NCI-H510A treated with DMSO at 0.1 percent for 48 hours (cell line): ENCODE measurements at regions not wholly inside any gene's neighbourhood (a gene's known extent, or its start where the extent isn't known, plus 50 kb on each side); places are given as distances from the start of the nearest gene placed in this dataset.

Source experiments
- DNase-seq: peaks from one replicate; lab custom pipeline; 2025; lab: John Stamatoyannopoulos, UW

DNA sequence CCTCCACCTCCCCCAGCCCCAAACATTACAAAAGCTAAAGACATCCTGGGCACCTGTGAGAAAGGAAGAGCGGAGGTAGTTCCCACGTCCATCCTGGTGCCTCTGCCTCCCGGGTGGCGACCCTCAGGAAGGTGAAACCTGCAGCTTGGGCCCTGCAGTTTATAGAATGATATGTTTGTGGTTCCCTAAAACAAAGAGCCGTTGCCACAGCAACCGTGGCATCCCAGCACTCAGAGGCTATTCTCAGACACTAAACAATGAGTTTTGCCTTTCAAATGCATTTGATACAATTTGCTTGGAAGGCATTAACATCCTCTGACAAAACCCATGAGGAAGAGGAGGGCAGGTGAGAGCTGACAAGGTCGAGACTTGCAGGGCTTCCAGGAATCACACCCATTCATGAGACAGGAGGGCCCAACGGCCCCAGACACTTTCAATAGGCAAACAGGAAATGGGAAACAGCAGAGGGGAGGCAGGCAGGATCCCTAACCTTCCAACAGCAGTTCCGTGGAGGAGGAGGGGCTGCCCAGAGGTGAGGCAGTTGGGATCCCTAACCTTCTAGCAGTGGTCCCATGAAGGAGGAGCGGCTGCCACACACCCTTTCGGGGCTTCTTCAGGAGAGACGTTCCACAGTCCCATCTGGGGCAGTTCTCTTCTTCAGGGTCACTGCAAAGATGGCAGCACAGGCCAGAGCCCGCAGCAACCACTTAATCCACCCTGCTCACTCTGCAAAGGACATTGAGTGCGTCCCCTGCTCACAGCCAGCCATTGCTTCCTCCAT lies 379.2 kb downstream of the SHANK2 start:
- peak; percentile 30 for DNase-seq

- no peak for DNase-seq
Measured at GRCh38 chr11:70873736-70874412, 378.5 kb downstream of the SHANK2 start.

DNA sequence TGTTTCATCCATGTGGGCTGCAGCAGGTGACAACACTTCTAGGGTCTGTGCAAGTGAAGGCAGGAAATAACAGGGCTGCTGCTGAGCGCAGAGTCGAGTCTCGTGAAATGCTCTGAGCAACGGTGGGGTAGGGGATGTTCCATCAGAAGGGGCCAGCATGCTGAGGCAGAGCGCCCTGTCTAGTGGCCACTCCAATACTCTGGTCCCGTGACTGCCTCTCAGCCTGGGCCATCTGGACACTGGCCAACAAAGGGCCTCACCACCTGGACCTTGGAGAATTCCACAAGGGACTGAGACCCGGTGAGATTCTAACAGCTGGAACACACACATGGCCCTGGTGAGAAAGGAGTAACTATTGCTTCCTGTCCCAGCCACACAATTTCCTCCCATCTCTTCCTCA lies 375.7 kb downstream of the SHANK2 start:
- peak; percentile 57 for DNase-seq

DNA sequence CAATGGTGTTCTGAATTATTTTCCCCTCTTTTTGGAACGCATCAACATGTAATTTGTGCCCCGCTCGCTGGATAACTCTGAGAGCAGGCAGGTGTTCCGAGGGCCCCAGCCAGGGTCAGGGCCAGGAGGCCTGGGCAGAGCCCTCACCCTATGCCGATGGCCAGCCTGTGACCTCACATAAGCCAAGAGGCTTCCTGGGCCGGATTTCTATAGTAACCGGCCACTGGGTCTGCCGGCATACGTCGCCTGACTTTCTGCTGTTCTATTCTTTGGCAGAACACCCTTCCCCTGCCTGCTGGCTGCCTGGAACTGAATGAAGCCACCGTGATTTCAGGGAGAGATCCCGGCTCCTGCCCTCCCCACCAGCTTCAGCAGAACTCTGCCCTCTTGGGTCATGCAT lies 375.2 kb downstream of the SHANK2 start:
- DNase-seq: peak; percentile 57

DNA sequence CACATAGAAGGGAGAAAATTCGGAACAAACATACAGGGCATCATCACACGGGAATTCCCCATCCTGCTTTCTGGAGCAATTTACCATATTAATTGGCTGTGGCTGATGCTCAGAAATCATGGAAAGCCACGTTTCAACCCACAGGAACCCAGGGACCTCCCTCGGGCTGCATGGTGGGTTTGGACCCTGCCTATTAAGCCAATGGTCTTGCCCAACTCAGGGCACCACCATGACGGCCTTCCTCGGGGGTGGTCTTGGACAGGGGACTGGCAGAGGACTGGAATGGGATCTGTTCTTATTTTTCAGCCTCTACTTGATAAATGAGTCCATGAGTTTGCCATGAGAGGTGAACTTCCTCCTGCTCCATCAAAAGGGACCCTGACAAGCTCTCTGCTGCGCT lies 374.0 kb downstream of the SHANK2 start:
- DNase-seq: no peak

- DNase-seq: no peak
Measured at GRCh38 chr11:70879601-70880285, 372.6 kb downstream of the SHANK2 start.

GRCh38 chr11:70880416-70880815 lies 372.0 kb downstream of the SHANK2 start:
- no peak for DNase-seq

- DNase-seq: no peak
Measured at GRCh38 chr11:70881948-70882715, 370.2 kb downstream of the SHANK2 start.

- peak; percentile 18 for DNase-seq
Measured at GRCh38 chr11:70882716-70883085, 369.7 kb downstream of the SHANK2 start.

GRCh38 chr11:70883323-70883940 lies 368.9 kb downstream of the SHANK2 start:
- no peak for DNase-seq

DNA sequence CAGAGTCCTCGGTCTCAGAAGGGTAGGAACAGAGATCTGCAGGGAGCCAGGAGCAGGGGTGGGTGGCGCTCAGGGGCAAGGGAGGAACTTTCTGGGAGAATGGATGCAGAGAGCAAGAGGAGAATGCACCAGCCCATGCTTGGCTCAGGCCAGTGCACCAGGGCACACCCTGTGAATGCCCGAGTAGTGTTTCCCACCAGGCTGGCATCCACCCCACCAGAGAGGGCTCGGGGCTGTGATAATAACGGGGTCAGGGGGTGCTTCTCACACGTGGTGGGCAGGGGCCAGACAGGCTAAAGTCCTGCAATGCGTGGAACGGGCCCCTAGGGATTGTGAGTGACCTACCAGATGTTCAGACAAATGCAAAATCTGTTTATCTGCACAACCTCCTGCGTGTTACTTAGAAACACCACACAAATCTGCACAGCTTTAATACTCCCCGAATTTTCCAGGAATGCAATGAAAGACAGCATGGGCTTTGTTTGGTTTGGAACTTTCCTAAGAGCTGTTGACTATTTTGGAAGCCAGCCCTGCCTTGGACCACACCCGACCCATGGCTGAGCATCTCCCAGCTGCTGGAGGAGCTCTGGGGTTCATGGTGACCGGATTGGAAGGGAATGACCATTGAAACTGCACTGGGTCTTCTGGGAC lies 368.3 kb downstream of the SHANK2 start:
- no peak for DNase-seq

DNA sequence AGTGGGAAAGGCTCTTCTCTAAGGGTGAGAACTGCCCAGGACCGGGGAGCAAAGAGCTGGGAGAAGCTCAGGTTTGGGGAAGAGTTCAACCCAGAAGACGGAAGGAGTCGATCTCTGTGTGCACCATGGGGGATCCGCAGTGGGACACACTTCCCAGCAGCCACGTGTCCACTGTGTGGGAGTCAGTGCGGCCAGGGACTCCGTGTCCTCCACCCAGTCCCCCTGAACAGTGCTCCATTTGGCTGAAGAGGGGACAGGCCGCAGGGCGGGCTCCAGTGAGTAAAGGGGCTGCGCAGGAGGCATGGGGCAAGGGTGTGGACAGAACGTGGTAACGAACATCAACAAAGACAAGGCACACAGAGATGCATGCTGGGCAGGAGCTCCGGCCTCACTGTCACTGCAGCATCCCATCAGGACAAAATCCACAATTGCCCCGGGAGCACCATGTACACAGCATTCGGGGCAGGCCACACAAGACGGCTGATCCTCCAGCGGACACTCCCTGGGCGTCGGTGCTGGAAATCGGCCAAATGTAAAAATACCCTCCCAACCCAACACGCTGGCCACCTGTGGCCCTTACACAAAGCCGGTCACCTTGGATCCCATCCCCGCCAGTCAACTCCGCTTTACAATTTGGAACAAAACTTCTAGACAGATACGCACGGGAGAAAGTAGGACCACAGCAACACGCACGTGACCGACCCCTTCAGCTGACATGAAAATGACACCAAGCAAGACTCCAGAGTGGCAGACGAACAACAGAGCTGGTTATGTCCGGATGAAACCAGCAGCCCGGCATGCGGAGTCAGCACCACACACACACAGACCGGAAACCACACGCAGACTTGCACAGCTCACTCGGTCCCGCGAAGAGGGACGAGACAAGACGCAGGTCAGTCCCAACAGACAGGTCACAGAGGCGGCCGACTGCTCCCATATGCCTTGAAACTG lies 366.8 kb downstream of the SHANK2 start:
- DNase-seq: peak; percentile 54

DNA sequence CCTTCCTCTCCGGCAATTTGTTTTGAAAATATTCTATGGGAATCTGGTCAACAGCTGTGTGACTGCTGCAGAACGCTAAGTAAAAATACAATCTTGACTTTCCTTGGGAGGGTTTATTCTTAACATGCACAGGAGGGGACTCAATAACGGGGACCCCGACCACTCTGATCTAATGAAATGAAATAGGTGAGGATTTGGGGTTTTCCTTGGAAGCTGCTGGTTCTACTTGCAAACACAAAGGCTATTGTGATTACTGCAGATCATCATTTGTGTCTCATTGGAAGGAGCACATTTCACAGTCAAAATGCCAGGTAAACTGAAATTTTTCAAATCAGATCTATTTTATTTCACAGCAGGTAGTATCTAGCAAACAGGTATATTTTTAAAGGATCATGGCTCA lies 366.1 kb downstream of the SHANK2 start:
- no peak for DNase-seq

DNA sequence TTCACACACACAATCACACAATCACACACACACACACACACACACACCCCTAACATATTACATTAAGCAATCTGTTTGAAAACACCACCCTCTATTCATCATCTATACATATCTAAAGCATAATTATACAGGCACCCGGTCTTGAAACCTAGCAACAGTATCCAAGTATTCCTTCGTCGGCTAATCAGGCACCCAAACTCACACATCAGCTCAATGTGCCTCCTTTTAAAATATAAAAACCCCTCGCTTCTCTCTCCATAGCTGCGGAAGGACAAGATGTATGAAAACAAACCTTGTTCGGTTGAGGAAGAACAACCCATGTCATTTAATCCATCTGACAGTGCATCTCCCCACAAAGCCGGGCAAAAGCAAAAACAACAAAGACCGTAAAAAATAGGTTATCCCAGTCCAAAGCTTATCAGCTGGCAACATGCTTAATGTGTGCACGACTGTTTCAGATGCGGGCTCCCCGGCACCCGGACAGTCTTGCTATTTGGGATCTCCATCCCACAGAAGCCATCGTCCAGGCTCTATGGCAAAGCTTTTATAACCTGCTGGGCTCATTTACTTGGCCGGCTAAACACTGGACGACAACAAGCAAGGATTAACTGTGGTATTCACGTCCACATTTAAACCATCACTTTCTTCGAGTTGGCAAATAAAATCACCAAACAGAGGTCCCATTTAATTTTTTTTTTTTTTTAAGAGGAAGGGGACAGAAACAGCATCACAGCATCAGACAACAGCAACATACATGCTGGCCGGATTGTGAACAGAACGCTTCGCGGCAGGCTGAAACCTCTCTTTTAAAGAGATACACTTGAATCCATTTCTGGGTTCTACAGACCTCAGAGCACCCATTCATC lies 365.5 kb downstream of the SHANK2 start:
- no peak for DNase-seq

- no peak for DNase-seq
Measured at GRCh38 chr11:70887542-70887827, 364.9 kb downstream of the SHANK2 start.

DNA sequence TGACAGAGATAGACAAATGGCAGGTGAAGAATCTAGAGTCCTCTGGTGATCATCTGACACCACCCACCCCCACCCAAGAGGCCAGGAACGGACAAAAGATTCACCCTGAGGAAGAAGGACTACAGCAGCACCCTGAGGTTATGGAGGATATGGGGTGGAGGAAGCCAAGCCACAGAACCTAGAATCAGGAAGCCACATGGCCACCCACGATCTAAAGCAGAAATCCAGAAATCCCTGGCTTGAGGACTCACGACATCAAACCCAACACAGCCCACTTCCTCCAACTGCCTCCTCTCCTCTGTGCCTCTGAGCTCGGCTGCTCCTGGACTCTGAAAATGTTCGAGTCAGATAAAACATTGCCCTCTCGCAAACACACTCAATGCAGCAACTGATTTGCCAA lies 364.3 kb downstream of the SHANK2 start:
- DNase-seq: no peak

DNA sequence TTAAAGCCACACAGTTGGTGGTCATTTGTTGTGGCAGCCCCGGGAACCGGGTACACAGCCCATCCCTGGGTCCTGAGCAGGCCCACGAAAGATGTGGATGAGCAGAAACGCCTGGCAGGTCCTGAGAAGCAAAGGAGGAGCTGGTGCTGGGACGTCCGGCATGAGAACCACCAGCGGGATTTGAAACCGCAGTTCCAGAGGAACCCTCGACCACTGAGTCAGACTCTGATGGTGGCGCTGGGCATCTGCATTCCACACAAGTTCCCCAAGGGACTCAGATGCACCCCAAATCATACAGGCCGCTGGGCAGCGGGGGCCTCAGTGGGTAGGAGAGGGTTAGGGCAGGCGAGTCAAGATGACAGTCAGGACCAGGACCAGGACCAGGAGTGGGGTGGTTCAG lies 363.0 kb downstream of the SHANK2 start:
- DNase-seq: no peak

DNA sequence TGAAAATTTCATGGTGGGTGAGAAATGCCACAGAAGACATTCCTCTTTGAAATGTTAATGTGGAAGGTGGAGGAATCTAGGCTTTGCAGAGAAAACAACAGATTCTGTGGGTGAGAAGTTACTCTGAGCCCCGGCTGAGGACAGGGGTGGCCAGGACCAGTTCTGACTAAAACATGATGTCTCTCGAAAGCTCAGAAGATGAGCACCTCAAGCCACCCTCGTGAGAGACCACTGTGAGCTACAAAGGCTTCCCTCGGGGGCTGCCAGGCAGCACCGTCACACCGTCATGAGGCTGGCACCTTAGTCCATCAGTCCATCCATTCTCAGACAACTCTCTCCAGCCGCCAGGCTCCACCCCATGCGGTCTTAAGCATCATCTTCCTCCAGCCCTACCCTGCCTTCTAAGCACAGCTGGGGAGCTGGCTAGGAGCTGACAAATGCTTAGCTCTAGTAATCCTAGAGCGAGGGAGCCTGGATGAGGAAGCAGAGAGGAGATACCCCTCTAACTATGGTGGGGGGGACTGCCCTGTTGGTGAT lies 360.5 kb downstream of the SHANK2 start:
- DNase-seq: no peak

GRCh38 chr11:70892889-70893288 lies 359.5 kb downstream of the SHANK2 start:
- DNase-seq: no peak
